Neural cell (in vitro differentiated cells): ENCODE measurements at regions not wholly inside any gene's neighbourhood (a gene's known extent, or its start where the extent isn't known, plus 50 kb on each side); places are given as distances from the start of the nearest gene placed in this dataset.

Experiments used
- H2AFZ ChIP-seq: fragments of 200-600, 300-800 bp; sonication (generic), shearing (Covaris generic); 2 replicates; pipeline ENCODE4 v1.6.0; 2014; ENCODE audit warnings: low read depth, mild to moderate bottlenecking, antibody characterized with exemption, low read length, moderate library complexity
- H3F3A ChIP-seq: fragments of 200-600 bp; shearing (Covaris generic); 2 replicates; pipeline ENCODE4 v1.6.1; 2016; ENCODE audit warnings: mild to moderate bottlenecking, moderate library complexity, mixed read lengths, antibody characterized with exemption, low read length; ENCODE audit not compliant: insufficient read depth, poor library complexity, severe bottlenecking
- H3K27ac ChIP-seq: fragments of 200-600, 300-800 bp; sonication (generic), shearing (Covaris generic); 2 replicates; pipeline ENCODE4 v1.5.1; 2014; ENCODE audit warnings: mild to moderate bottlenecking, low read length, moderate library complexity
- H3K27me3 ChIP-seq: fragments of 300-800, 200-600 bp; sonication (generic), shearing (Covaris generic); 2 replicates; pipeline ENCODE4 v1.6.0; 2014; ENCODE audit warnings: mild to moderate bottlenecking, low read depth, low read length, moderate library complexity; ENCODE audit not compliant: insufficient read depth
- H3K36me3 ChIP-seq: fragments of 300-800, 200-600 bp; sonication (generic), shearing (Covaris generic); 2 replicates; pipeline ENCODE4 v1.5.1; 2014; ENCODE audit warnings: mild to moderate bottlenecking, antibody characterized with exemption, low read length, moderate library complexity; ENCODE audit not compliant: insufficient read depth
- H3K4me2 ChIP-seq: fragments of 300-800, 200-600 bp; sonication (generic), shearing (Covaris generic); 2 replicates; pipeline ENCODE4 v1.6.0; 2014; ENCODE audit warnings: mild to moderate bottlenecking, low read length
- H3K4me3 ChIP-seq: fragments of 300-800, 200-600 bp; sonication (generic), shearing (Covaris generic); 2 replicates; pipeline ENCODE4 v1.5.1; 2014; ENCODE audit warnings: mild to moderate bottlenecking, low read length, moderate library complexity
- H3K79me2 ChIP-seq: fragments of 200-600 bp; shearing (Covaris generic); replicated peaks from 2 replicates; pipeline ENCODE4 v1.6.0; 2014; ENCODE audit warnings: mild to moderate bottlenecking, low read length, moderate library complexity; ENCODE audit not compliant: insufficient read depth
- H3K9ac ChIP-seq: fragments of 300-800, 200-600 bp; sonication (generic), shearing (Covaris generic); 2 replicates; pipeline ENCODE4 v1.6.1; 2016; ENCODE audit warnings: mild to moderate bottlenecking, low read length, mixed read lengths
- H3K9me2 ChIP-seq: fragments of 200-600 bp; shearing (Covaris generic); 2 replicates; pipeline ENCODE4 v1.6.1; 2016; ENCODE audit warnings: mild to moderate bottlenecking, low read length, mixed read lengths; ENCODE audit not compliant: insufficient read depth
- H3K9me3 ChIP-seq: fragments of 200-600, 300-800 bp; sonication (generic), shearing (Covaris generic); 2 replicates; pipeline ENCODE4 v1.6.1; 2016; ENCODE audit warnings: mild to moderate bottlenecking, mixed run types, low read length, moderate library complexity, mixed read lengths
- H4K20me1 ChIP-seq: fragments of 200-600 bp; shearing (Covaris generic); 2 replicates; pipeline ENCODE4 v1.6.1; 2016; ENCODE audit warnings: mild to moderate bottlenecking, mixed run types; ENCODE audit not compliant: insufficient read depth
- EP300 ChIP-seq: fragments of 450-650 bp; conservative IDR thresholded peaks from 2 replicates; pipeline ENCODE4 v1.6.1; 2014; ENCODE audit warnings: antibody characterized with exemption, mild to moderate bottlenecking, moderate library complexity; ENCODE audit not compliant: poor library complexity, severe bottlenecking
- EZH2 ChIP-seq: fragments of 200-600, 300-800 bp; shearing (Covaris generic), sonication (generic); IDR thresholded peaks from 2 replicates; pipeline ENCODE4 v1.6.1; 2014; ENCODE audit warnings: antibody characterized with exemption, low read length, borderline replicate concordance, mild to moderate bottlenecking; ENCODE audit not compliant: insufficient read depth, poor library complexity, severe bottlenecking
- MXI1 ChIP-seq: fragments of 450-650 bp; conservative IDR thresholded peaks from 2 replicates; pipeline ENCODE4 v1.6.1; 2014; ENCODE audit warnings: antibody characterized with exemption, mild to moderate bottlenecking; ENCODE audit not compliant: poor library complexity, severe bottlenecking
- POLR2AphosphoS5 ChIP-seq: IDR thresholded peaks from 2 replicates; pipeline ENCODE4 v1.6.1; 2012
- RAD21 ChIP-seq: fragments of 450-650 bp; conservative IDR thresholded peaks from 2 replicates; pipeline ENCODE4 v1.6.1; 2014; ENCODE audit warnings: antibody characterized with exemption, mild to moderate bottlenecking, moderate library complexity
- SMC3 ChIP-seq: fragments of 450-650 bp; conservative IDR thresholded peaks from 2 replicates; pipeline ENCODE4 v1.6.1; 2014; ENCODE audit warnings: antibody characterized with exemption, mild to moderate bottlenecking, moderate library complexity; ENCODE audit not compliant: poor library complexity
- TAF1 ChIP-seq: IDR thresholded peaks from 2 replicates; pipeline ENCODE4 v1.6.1; 2012; ENCODE audit warnings: low read depth
- TF ChIP-seq, protein P1 (sequence below): fragments of 450-650 bp; IDR thresholded peaks from 2 replicates; pipeline ENCODE4 v1.5.1; 2014; ENCODE audit warnings: antibody characterized with exemption, mild to moderate bottlenecking, moderate library complexity; ENCODE audit not compliant: poor library complexity, severe bottlenecking
- TF ChIP-seq, protein P2 (sequence below): IDR thresholded peaks from 2 replicates; pipeline ENCODE4 v1.6.1; 2012; ENCODE audit warnings: borderline replicate concordance

DNA sequence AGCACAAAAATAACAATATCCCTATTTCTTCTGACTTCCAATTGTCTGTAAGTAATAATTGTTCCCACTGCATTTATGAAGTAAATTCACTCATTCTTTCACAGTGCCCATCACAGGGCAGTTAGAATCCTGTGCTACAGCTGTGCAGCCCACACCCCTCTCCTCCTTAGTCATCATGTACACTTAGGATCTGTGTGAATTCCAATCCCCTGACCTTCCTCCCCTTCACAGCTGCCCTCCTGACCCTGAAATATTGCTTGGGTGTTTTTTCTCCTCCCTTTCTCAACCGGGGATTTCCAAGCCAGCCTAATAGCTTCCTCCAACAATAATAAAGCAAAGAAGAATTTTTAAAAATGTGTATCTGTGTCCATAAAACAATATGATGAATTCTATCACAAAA lies 91.5 kb upstream of the BEND6 start:
- H3K9me2 ChIP-seq: no peaks in the 10 kb centered on the region
- no peak overlapping the region for H3K4me3 ChIP-seq
- H3K79me2 ChIP-seq: no peaks in the 10 kb centered on the region
- TF ChIP-seq MXI1 (no peak), TAF1 (no peak)
- H3F3A ChIP-seq: no peaks in the 10 kb centered on the region
- H3K4me2 ChIP-seq: no peak overlapping the region
- H3K9me3 ChIP-seq: no peaks in the 10 kb centered on the region
- no peak overlapping the region for H3K27ac ChIP-seq
- no peaks in the 10 kb centered on the region for H3K36me3 ChIP-seq
- no peaks in the 10 kb centered on the region for H4K20me1 ChIP-seq
- no peaks in the 10 kb centered on the region for H3K27me3 ChIP-seq
- no peak overlapping the region for H3K9ac ChIP-seq
- H2AFZ ChIP-seq: no peak overlapping the region

DNA sequence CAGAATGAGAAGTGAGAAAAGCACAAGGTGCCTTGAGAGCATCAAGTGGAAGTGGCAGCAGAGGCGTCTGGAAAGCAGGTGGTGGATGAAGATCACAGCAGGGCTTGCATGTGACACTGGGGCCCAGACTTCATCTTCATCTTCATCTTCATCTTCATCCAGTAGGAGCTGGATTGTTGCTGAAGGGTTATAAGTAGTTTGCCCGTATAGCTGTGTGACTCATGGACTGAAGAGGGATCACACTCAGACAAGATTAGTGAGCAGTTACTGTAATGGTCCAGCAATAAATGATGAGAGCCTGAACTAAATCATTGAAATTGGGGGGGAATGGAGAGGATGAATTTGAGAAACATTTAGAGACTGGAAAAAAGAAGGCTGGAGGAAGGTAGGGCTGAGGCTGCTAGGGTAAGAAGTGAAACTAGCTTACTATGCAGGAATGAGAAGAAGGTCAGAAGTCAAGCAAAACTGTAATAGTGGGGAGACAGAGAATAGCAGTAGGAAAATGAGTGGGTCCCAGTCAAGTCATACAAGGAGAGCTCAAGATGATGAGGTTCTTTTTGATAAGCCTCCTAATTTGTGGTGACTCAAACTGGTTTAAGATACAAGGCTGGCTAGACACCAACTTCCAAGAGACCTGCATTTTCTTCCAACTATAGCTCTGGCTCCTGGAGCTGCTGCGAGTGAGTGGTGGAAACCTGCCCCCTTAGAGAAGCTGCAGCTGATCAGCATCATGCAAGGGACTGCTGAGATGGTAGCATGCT lies 92.3 kb upstream of the BEND6 start:
- Histone ChIP-seq H3F3A (no peaks in the 10 kb centered on the region), H3K27ac (no peak overlapping the region), H2AFZ (no peak overlapping the region), H3K9me3 (no peaks in the 10 kb centered on the region), H4K20me1 (no peaks in the 10 kb centered on the region), H3K36me3 (no peaks in the 10 kb centered on the region), H3K4me3 (no peak overlapping the region), H3K27me3 (no peaks in the 10 kb centered on the region), H3K9ac (no peak overlapping the region), H3K9me2 (no peaks in the 10 kb centered on the region), H3K4me2 (no peak overlapping the region), H3K79me2 (no peaks in the 10 kb centered on the region)
- TF ChIP-seq POLR2AphosphoS5 (no peak), SMC3 (no peak)

DNA sequence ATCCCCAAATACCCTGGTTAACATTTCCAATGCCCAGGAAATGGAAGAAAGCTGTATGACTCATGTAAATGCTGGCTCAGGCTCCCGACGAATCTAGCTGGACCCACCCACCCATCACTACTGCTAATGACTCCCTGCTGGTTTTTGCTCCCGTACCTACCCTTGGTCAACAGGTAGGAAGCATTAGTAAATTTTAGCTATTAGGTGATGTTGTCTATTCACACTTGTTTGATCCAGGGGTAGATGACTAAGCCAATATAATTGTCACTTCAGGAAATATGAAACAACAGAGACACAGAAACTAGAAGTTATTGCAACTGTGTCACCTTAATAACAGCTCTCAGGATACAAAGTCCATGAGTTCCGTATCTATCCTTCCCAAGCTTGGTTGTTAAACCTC lies 94.4 kb upstream of the BEND6 start:
- no peaks in the 10 kb centered on the region for H4K20me1 ChIP-seq
- no peaks in the 10 kb centered on the region for H3K9me2 ChIP-seq
- H3K27me3 ChIP-seq: no peaks in the 10 kb centered on the region
- no peaks in the 10 kb centered on the region for H3K9me3 ChIP-seq
- no peak overlapping the region for H3K9ac ChIP-seq
- no peak overlapping the region for H2AFZ ChIP-seq
- no peak overlapping the region for H3K4me3 ChIP-seq
- TF ChIP-seq, protein P1, sequence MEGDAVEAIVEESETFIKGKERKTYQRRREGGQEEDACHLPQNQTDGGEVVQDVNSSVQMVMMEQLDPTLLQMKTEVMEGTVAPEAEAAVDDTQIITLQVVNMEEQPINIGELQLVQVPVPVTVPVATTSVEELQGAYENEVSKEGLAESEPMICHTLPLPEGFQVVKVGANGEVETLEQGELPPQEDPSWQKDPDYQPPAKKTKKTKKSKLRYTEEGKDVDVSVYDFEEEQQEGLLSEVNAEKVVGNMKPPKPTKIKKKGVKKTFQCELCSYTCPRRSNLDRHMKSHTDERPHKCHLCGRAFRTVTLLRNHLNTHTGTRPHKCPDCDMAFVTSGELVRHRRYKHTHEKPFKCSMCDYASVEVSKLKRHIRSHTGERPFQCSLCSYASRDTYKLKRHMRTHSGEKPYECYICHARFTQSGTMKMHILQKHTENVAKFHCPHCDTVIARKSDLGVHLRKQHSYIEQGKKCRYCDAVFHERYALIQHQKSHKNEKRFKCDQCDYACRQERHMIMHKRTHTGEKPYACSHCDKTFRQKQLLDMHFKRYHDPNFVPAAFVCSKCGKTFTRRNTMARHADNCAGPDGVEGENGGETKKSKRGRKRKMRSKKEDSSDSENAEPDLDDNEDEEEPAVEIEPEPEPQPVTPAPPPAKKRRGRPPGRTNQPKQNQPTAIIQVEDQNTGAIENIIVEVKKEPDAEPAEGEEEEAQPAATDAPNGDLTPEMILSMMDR: no peak
- no peaks in the 10 kb centered on the region for H3F3A ChIP-seq
- no peak overlapping the region for H3K4me2 ChIP-seq
- no peaks in the 10 kb centered on the region for H3K36me3 ChIP-seq
- no peak overlapping the region for H3K27ac ChIP-seq
- no peaks in the 10 kb centered on the region for H3K79me2 ChIP-seq

DNA sequence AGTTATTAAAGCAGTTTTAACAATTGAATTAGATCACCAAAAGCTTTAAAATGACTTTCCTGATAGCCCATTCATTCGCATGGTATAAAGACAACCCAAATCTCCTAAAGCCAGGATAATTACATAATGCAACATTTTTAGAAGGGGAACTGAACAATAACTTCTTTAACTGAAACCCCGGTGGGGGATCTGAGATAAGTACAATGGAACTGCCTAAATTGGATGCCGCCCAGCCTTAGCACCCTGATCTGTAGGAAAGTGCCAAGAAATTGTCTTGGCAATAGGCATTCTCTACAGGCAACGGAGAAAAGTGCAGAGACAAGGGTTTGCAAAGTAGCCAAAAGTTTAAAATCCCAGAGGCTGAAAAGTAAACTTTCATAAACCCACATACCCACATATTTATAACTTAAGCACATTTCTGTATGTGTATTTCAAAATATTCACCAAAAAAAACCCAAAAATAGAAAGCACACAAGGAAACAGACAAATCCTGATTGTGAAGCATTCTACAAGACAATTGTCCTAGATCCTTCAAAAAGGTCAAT lies 98.8 kb upstream of the BEND6 start:
- Histone ChIP-seq H3K9me3 (no peaks in the 10 kb centered on the region), H4K20me1 (no peaks in the 10 kb centered on the region), H3K27me3 (no peaks in the 10 kb centered on the region), H3K9ac (no peak overlapping the region), H3K27ac (no peak overlapping the region), H2AFZ (no peak overlapping the region), H3F3A (no peaks in the 10 kb centered on the region), H3K9me2 (no peaks in the 10 kb centered on the region), H3K79me2 (no peaks in the 10 kb centered on the region), H3K4me2 (no peak overlapping the region), H3K4me3 (no peak overlapping the region), H3K36me3 (no peaks in the 10 kb centered on the region)
- no peak for TF ChIP-seq POLR2AphosphoS5
- no peak for TF ChIP-seq SMC3
- TF ChIP-seq, protein P2, sequence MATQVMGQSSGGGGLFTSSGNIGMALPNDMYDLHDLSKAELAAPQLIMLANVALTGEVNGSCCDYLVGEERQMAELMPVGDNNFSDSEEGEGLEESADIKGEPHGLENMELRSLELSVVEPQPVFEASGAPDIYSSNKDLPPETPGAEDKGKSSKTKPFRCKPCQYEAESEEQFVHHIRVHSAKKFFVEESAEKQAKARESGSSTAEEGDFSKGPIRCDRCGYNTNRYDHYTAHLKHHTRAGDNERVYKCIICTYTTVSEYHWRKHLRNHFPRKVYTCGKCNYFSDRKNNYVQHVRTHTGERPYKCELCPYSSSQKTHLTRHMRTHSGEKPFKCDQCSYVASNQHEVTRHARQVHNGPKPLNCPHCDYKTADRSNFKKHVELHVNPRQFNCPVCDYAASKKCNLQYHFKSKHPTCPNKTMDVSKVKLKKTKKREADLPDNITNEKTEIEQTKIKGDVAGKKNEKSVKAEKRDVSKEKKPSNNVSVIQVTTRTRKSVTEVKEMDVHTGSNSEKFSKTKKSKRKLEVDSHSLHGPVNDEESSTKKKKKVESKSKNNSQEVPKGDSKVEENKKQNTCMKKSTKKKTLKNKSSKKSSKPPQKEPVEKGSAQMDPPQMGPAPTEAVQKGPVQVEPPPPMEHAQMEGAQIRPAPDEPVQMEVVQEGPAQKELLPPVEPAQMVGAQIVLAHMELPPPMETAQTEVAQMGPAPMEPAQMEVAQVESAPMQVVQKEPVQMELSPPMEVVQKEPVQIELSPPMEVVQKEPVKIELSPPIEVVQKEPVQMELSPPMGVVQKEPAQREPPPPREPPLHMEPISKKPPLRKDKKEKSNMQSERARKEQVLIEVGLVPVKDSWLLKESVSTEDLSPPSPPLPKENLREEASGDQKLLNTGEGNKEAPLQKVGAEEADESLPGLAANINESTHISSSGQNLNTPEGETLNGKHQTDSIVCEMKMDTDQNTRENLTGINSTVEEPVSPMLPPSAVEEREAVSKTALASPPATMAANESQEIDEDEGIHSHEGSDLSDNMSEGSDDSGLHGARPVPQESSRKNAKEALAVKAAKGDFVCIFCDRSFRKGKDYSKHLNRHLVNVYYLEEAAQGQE: no peak
- TF ChIP-seq MXI1: no peak
- TF ChIP-seq RAD21: no peak
- no peak for TF ChIP-seq EZH2
- TF ChIP-seq, protein P1: no peak
- TF ChIP-seq TAF1: no peak
- no peak for TF ChIP-seq EP300
